ENCODE measurements at regions not wholly inside any gene's neighbourhood (a gene's known extent, or its start where the extent isn't known, plus 50 kb on each side); places are given as distances from the start of the nearest gene placed in this dataset.

DNA sequence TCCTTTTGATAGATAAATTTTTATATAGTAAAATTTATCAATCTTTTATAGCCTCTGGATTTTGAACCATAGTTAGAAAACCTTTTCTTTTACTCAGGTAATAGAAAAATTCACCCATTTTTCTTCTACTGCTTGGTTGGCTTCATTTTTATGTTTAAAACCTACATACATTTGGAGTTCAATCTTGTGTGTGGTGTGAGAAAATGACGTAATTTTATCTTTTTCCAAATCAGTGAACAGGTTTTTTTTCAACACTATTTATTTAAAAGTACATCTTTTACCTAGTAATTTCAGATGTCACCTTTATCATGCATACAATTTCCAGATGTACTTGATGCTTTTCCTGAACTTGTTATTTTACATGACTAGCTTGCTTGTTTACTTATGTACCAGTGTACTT, 200.2 kb downstream of the TRIM36 start:
- Histone ChIP-seq H3K4me1 (ENCODE audit: insufficient read depth, poor library complexity, severe bottlenecking) (no peaks in the 10 kb centered on the region), H3K9me3 (ENCODE audit: severe bottlenecking) (peaks cover 4% of the 10 kb centered on the region), H3K27ac (ENCODE audit: poor library complexity, severe bottlenecking) (no peak overlapping the region), H3K27me3 (ENCODE audit: insufficient read depth, poor library complexity, severe bottlenecking) (peaks cover 5% of the 10 kb centered on the region), H3K36me3 (ENCODE audit: low read depth) (no peaks in the 10 kb centered on the region), H3K4me3 (ENCODE audit: severe bottlenecking) (no peak overlapping the region)
- no peak for ATAC-seq (ENCODE audit: low read depth)
- TF ChIP-seq, protein P1, sequence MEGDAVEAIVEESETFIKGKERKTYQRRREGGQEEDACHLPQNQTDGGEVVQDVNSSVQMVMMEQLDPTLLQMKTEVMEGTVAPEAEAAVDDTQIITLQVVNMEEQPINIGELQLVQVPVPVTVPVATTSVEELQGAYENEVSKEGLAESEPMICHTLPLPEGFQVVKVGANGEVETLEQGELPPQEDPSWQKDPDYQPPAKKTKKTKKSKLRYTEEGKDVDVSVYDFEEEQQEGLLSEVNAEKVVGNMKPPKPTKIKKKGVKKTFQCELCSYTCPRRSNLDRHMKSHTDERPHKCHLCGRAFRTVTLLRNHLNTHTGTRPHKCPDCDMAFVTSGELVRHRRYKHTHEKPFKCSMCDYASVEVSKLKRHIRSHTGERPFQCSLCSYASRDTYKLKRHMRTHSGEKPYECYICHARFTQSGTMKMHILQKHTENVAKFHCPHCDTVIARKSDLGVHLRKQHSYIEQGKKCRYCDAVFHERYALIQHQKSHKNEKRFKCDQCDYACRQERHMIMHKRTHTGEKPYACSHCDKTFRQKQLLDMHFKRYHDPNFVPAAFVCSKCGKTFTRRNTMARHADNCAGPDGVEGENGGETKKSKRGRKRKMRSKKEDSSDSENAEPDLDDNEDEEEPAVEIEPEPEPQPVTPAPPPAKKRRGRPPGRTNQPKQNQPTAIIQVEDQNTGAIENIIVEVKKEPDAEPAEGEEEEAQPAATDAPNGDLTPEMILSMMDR (IDR thresholded peaks at IDR 0.05; ENCODE audit: poor library complexity, severe bottlenecking), result no peak
- no peak for DNase-seq (ENCODE audit: low spot score)

DNA sequence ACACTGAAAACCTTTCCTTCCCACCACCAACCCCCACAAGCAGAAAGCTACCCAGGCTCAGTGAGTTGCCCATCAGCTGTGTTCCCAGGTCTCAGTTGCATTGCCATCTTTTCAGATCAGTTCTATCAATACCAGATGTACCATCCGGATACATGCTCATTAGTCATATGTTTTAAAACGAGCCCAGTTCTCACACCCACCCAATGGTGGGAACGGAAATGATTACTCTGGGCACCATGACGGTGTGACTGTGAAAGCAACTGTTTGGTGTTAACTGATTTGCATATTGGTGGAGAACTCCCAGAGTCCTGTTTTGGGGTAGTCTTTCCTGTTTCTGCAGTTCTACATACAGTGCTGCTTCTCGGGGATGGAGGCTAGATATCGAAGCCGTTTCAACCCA, 212.3 kb downstream of the TRIM36 start:
- Histone ChIP-seq H3K27me3 (ENCODE audit: insufficient read depth, poor library complexity, severe bottlenecking) (no peaks in the 10 kb centered on the region), H3K4me1 (ENCODE audit: insufficient read depth, poor library complexity, severe bottlenecking) (no peaks in the 10 kb centered on the region), H3K27ac (ENCODE audit: poor library complexity, severe bottlenecking) (no peak overlapping the region), H3K9me3 (ENCODE audit: severe bottlenecking) (no peaks in the 10 kb centered on the region), H3K36me3 (ENCODE audit: low read depth) (no peaks in the 10 kb centered on the region), H3K4me3 (ENCODE audit: severe bottlenecking) (no peak overlapping the region)
- ATAC-seq (ENCODE audit: low read depth) (no peak), DNase-seq (ENCODE audit: low spot score) (no peak)
- TF ChIP-seq, protein P1 (IDR thresholded peaks at IDR 0.05; ENCODE audit: poor library complexity, severe bottlenecking), result no peak

DNA sequence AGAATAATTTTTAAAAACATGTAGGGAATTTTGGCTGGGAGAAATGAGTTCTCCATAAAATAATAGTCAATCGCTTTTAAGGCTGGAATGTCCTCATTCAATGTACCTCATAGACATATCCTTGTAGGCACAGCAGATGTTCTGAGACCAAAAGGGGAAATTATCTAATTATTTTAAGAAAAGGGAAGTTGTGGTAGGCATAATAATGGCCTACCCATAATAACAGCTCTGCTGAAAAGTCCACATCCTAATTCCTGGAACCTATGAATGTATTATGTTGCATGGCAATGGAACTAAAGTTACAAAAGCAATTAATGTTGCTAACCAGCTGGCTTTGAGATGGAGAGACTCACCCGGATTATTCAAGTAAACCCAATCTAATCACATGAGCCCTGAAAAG, 216.1 kb downstream of the TRIM36 start:
- Histone ChIP-seq H3K4me1 (ENCODE audit: insufficient read depth, poor library complexity, severe bottlenecking) (no peaks in the 10 kb centered on the region), H3K36me3 (ENCODE audit: low read depth) (no peaks in the 10 kb centered on the region), H3K9me3 (ENCODE audit: severe bottlenecking) (no peaks in the 10 kb centered on the region), H3K27me3 (ENCODE audit: insufficient read depth, poor library complexity, severe bottlenecking) (no peaks in the 10 kb centered on the region), H3K4me3 (ENCODE audit: severe bottlenecking) (no peak overlapping the region), H3K27ac (ENCODE audit: poor library complexity, severe bottlenecking) (no peak overlapping the region)
- no peak for ATAC-seq (ENCODE audit: low read depth)
- DNase-seq (ENCODE audit: low spot score), result no peak
- TF ChIP-seq, protein P1 (IDR thresholded peaks at IDR 0.05; ENCODE audit: poor library complexity, severe bottlenecking), result no peak

DNA sequence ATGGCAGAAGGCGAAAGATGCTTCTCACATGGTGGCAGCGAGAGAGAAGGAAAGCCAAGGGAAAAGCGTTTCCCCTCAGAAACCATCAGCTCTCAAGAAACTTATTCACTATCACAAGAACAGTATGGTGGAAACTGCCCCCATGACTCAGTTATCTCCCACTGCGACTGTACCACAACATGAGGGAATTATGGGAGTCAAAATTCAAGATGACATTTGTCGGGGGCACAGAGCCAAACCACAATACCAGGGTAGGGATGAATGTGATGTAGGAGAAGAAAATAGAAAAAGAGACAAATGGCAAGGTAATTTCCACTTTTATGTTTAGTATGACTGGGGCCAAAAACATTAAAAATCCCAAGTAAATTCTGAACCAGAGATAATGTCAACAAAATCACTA, 216.8 kb downstream of the TRIM36 start:
- Histone ChIP-seq H3K27me3 (ENCODE audit: insufficient read depth, poor library complexity, severe bottlenecking) (no peaks in the 10 kb centered on the region), H3K36me3 (ENCODE audit: low read depth) (no peaks in the 10 kb centered on the region), H3K4me3 (ENCODE audit: severe bottlenecking) (no peak overlapping the region), H3K4me1 (ENCODE audit: insufficient read depth, poor library complexity, severe bottlenecking) (no peaks in the 10 kb centered on the region), H3K9me3 (ENCODE audit: severe bottlenecking) (no peaks in the 10 kb centered on the region), H3K27ac (ENCODE audit: poor library complexity, severe bottlenecking) (no peak overlapping the region)
- TF ChIP-seq, protein P1 (IDR thresholded peaks at IDR 0.05; ENCODE audit: poor library complexity, severe bottlenecking), result no peak
- ATAC-seq (ENCODE audit: low read depth) (no peak), DNase-seq (ENCODE audit: low spot score) (no peak)

DNA sequence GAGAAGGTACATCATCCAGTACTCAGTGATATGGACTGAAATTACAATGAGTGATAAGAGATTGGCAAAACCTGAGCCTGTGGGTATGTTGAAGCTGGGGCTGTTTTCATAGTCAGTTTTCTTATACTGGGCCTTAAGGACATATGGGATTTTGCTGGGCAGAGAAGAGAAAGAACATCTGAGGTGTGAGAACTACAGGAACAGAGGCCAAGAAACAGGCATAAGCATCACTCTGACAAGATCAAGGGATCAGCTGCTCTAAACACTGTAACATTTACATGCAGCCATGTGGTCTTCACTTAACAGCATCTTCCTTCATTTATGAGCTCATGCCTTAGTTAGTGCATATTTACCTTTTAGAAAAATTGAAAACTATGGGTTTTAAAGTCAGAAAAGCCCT, 220.0 kb downstream of the TRIM36 start:
- DNase-seq (ENCODE audit: low spot score) (no peak), ATAC-seq (ENCODE audit: low read depth) (no peak; the same call in 2 of the 3 replicates)
- Histone ChIP-seq H3K9me3 (ENCODE audit: severe bottlenecking) (no peaks in the 10 kb centered on the region), H3K36me3 (ENCODE audit: low read depth) (no peaks in the 10 kb centered on the region), H3K4me1 (ENCODE audit: insufficient read depth, poor library complexity, severe bottlenecking) (no peaks in the 10 kb centered on the region), H3K27ac (ENCODE audit: poor library complexity, severe bottlenecking) (no peak overlapping the region), H3K27me3 (ENCODE audit: insufficient read depth, poor library complexity, severe bottlenecking) (no peaks in the 10 kb centered on the region), H3K4me3 (ENCODE audit: severe bottlenecking) (no peak overlapping the region)
- TF ChIP-seq, protein P1 (IDR thresholded peaks at IDR 0.05; ENCODE audit: poor library complexity, severe bottlenecking), result no peak

Data from RWPE2 (cell line).